Loucy (cell line): ENCODE measurements at regions not wholly inside any gene's neighbourhood (a gene's known extent, or its start where the extent isn't known, plus 50 kb on each side); places are given as distances from the start of the nearest gene placed in this dataset.

Experiments
- H2AFZ ChIP-seq: fragments of 200-600 bp; sonication (generic); 2 replicates; pipeline ENCODE4 v1.6.0; 2016; ENCODE audit warnings: antibody characterized with exemption, mild to moderate bottlenecking, low read length, moderate library complexity
- H3F3A ChIP-seq: fragments of 200-600 bp; 2 replicates; pipeline ENCODE4 v1.6.0; 2016; ENCODE audit warnings: antibody characterized with exemption, low read depth, mild to moderate bottlenecking
- H3K27me3 ChIP-seq: fragments of 200-600 bp; sonication (generic); 2 replicates; pipeline ENCODE4 v1.6.1; 2014; ENCODE audit warnings: low read length, mild to moderate bottlenecking; ENCODE audit not compliant: insufficient read depth, poor library complexity, severe bottlenecking
- H3K36me3 ChIP-seq: fragments of 200-600 bp; sonication (generic); 2 replicates; pipeline ENCODE4 v1.6.1; 2016; ENCODE audit warnings: low read length; ENCODE audit not compliant: insufficient read depth
- H3K4me1 ChIP-seq: fragments of 200-600 bp; sonication (generic); 2 replicates; pipeline ENCODE4 v1.5.1; 2014; ENCODE audit warnings: low read length, mild to moderate bottlenecking; ENCODE audit not compliant: insufficient read depth, poor library complexity, severe bottlenecking
- H3K4me2 ChIP-seq: fragments of 200-600 bp; sonication (generic); 2 replicates; pipeline ENCODE4 v1.6.0; 2014; ENCODE audit warnings: antibody characterized with exemption, low read length, low read depth, mild to moderate bottlenecking; ENCODE audit not compliant: poor library complexity, severe bottlenecking
- H3K4me3 ChIP-seq: fragments of 200-600 bp; sonication (generic); 2 replicates; pipeline ENCODE4 v1.5.1; 2014; ENCODE audit warnings: low read length, mild to moderate bottlenecking, mixed read lengths; ENCODE audit not compliant: poor library complexity, severe bottlenecking
- H3K79me2 ChIP-seq: fragments of 200-600 bp; sonication (generic); 2 replicates; pipeline ENCODE4 v1.6.1; 2014; ENCODE audit warnings: low read length; ENCODE audit not compliant: insufficient read depth
- H3K9ac ChIP-seq: fragments of 200-600 bp; sonication (generic); 2 replicates; pipeline ENCODE4 v1.6.0; 2014; ENCODE audit warnings: mild to moderate bottlenecking, low read depth, low read length, moderate library complexity; ENCODE audit not compliant: poor library complexity, severe bottlenecking
- H3K9me2 ChIP-seq: fragments of 200-600 bp; sonication (generic); replicated peaks from 2 replicates; pipeline ENCODE4 v1.6.1; 2016; ENCODE audit warnings: low read depth, low read length, mixed read lengths
- H3K9me3 ChIP-seq: fragments of 200-600 bp; sonication (generic); 2 replicates; pipeline ENCODE4 v1.6.1; 2014; ENCODE audit warnings: mild to moderate bottlenecking, antibody characterized with exemption, low read length, low read depth; ENCODE audit not compliant: insufficient read depth
- H4K20me1 ChIP-seq: fragments of 200-600 bp; sonication (generic); 2 replicates; pipeline ENCODE4 v1.6.0; 2014; ENCODE audit warnings: antibody characterized with exemption, low read length, mild to moderate bottlenecking; ENCODE audit not compliant: insufficient read depth, poor library complexity, severe bottlenecking
- CTCF ChIP-seq: fragments of 200-600 bp; sonication (generic); conservative IDR thresholded peaks from 2 replicates; pipeline ENCODE4 v1.5.1; 2014; ENCODE audit warnings: mild to moderate bottlenecking, antibody characterized with exemption, low read length
- EZH2phosphoT487 ChIP-seq: fragments of 200-600 bp; IDR thresholded peaks from 2 replicates; pipeline ENCODE4 v1.6.1; 2018; ENCODE audit warnings: antibody characterized with exemption, mild to moderate bottlenecking, moderate library complexity, borderline replicate concordance

- Histone ChIP-seq H3K36me3 (no peaks in the 10 kb centered on the region), H3K9ac (no peak overlapping the region), H3K27me3 (no peaks in the 10 kb centered on the region), H4K20me1 (no peaks in the 10 kb centered on the region), H3K9me2 (no peaks in the 10 kb centered on the region), H2AFZ (no peak overlapping the region), H3K79me2 (no peaks in the 10 kb centered on the region), H3K4me1 (no peaks in the 10 kb centered on the region), H3K9me3 (no peaks in the 10 kb centered on the region), H3K4me2 (no peak overlapping the region), H3F3A (no peaks in the 10 kb centered on the region), H3K4me3 (no peak overlapping the region)
- TF ChIP-seq EZH2phosphoT487 (no peak), CTCF (no peak)
Observed at GRCh38 chr18:41714872-41715271, 240.2 kb upstream of the PIK3C3 start.

DNA sequence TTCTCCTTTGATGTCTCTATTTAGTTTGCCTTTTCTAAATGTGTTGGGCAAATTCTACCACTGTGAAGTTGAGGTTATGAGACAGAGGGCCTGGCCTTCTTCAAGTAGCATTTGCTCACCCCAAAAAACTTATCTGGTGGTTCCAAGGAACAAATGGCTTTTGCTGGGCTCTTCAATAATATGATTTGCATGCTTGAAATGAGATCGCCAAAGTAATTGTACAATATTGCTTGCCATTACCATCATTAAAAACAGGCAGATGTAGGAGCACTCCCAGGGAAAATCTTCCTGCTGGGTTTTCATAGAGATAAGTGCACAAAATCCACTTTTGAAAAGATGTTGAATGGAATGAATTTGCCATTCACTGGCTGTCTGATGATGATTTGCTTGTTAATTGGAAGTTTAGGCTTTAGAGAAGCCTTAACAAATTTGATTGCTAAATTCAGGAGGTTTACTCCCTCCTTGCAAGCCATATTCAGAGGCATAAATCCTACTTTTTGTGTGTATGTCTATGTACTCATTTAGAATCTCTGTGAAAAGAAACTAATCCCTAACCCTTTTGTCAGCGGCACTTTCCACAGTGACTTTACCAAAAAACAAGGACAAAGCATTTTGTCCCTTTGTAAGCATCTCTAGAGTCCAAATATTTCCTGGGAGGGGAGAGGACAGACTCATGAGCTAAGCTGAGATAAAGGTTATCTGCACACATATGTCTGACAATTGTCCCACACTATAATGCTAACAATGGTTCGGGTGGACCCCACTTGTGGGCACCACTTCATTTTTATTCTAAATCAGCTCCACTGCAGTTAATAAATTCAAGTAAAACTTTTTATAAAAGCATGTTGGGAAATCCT lies 240.8 kb upstream of the PIK3C3 start:
- no peaks in the 10 kb centered on the region for H3K36me3 ChIP-seq
- H4K20me1 ChIP-seq, result no peaks in the 10 kb centered on the region
- H3K4me3 ChIP-seq, result no peak overlapping the region
- H3K27me3 ChIP-seq, result no peaks in the 10 kb centered on the region
- H3K4me1 ChIP-seq, result no peaks in the 10 kb centered on the region
- TF ChIP-seq EZH2phosphoT487 (no peak), CTCF (no peak)
- H3K9me2 ChIP-seq, result no peaks in the 10 kb centered on the region
- H3K4me2 ChIP-seq, result no peak overlapping the region
- no peak overlapping the region for H3K9ac ChIP-seq
- no peaks in the 10 kb centered on the region for H3K9me3 ChIP-seq
- H2AFZ ChIP-seq, result no peak overlapping the region
- H3F3A ChIP-seq, result no peaks in the 10 kb centered on the region
- H3K79me2 ChIP-seq, result no peaks in the 10 kb centered on the region

- Histone ChIP-seq H3F3A (no peaks in the 10 kb centered on the region), H3K4me1 (no peaks in the 10 kb centered on the region), H3K9me3 (no peaks in the 10 kb centered on the region), H3K4me2 (no peak overlapping the region), H3K4me3 (no peak overlapping the region), H2AFZ (no peak overlapping the region), H3K9me2 (no peaks in the 10 kb centered on the region), H3K36me3 (no peaks in the 10 kb centered on the region), H3K27me3 (no peaks in the 10 kb centered on the region), H3K79me2 (no peaks in the 10 kb centered on the region), H3K9ac (no peak overlapping the region), H4K20me1 (no peaks in the 10 kb centered on the region)
- TF ChIP-seq EZH2phosphoT487 (no peak), CTCF (no peak)
Observed at GRCh38 chr18:41706301-41706700, 248.7 kb upstream of the PIK3C3 start.
